Activated CD8-positive, alpha-beta T cell treated with anti-CD3 and anti-CD28 coated beads, Interleukin-2, amount 10 ng/mL, durations not matched to agents 7 days and 5 days (primary cell): ENCODE measurements at regions not wholly inside any gene's neighbourhood (a gene's known extent, or its start where the extent isn't known, plus 50 kb on each side); places are given as distances from the start of the nearest gene placed in this dataset.

ENCODE experiments used
- ATAC-seq: fragments of 150-1000 bp; cut with Tn5 transposase; one replicate; pipeline ENCODE4 v1.10.0; 2021; ENCODE audit warnings: moderate library complexity
- CTCF ChIA-PET: fragments of 350-600 bp; sonication (Branson Sonifier 250); formaldehyde crosslinking; loops from one replicate; lab custom pipeline; 2021; ENCODE audit warnings: antibody characterized with exemption; lab: Charles Lee
- POLR2A ChIA-PET: fragments of 350-600 bp; sonication (Branson Sonifier 250); formaldehyde crosslinking; loops from one replicate; lab custom pipeline; 2021; ENCODE audit warnings: antibody characterized with exemption; lab: Charles Lee
- DNase-seq: peaks from one replicate; pipeline ENCODE4 v3.0.0-alpha.2; 2020
- H3K27ac Mint-ChIP-seq: one replicate; pipeline ENCODE4 v1.8.0; 2021; ENCODE audit warnings: mild to moderate bottlenecking, mixed read lengths
- H3K27me3 Mint-ChIP-seq: one replicate; pipeline ENCODE4 v1.8.0; 2021; ENCODE audit warnings: low read depth, mixed read lengths
- H3K36me3 Mint-ChIP-seq: one replicate; pipeline ENCODE4 v1.8.0; 2021; ENCODE audit warnings: low read depth, mixed read lengths
- H3K4me1 Mint-ChIP-seq: one replicate; pipeline ENCODE4 v1.8.0; 2021; ENCODE audit warnings: low read depth, mixed read lengths
- H3K4me3 Mint-ChIP-seq: one replicate; pipeline ENCODE4 v1.8.0; 2021; ENCODE audit warnings: mild to moderate bottlenecking, mixed read lengths
- H3K9me3 Mint-ChIP-seq: one replicate; pipeline ENCODE4 v1.8.0; 2022; ENCODE audit warnings: mixed read lengths; ENCODE audit not compliant: insufficient read depth

DNA sequence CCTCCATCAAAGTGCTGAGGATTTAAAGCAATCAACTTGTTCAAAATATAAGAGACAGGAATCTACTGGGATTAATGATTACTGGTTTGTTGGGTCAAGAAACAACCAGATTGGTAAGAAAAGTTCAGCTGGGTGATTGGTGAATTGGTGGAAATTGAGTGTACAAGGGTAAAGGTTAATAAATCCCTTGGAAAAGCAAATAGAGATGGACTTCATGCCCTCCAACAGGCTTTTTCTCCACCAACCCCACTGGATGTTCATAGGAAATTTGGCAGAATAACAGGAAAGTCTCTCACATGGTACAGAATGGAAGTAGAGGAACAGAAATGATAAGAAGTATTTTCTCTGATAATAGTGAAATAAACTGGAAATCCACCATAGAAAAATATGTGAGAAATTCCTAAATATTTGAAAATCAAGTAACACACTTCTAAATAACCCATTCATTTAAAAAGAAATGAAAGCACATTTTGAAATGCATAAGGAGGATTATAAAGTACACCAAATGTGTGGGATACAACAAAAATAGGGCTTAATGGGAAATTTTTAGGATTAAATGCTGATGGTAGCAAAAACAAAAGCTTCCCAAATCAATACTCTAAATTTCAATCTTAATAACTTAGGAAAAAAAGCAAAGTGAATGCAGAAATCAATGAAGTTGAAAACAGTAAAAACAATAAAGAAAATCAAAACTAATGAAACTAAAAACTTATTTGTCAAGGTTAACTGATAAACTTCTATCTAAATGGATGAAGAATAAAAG, 426.2 kb downstream of the HTR1A start:
- Mint-ChIP-seq H3K27ac (no peak overlapping the region), H3K27me3 (no peaks in the 10 kb centered on the region), H3K36me3 (no peaks in the 10 kb centered on the region), H3K9me3 (peaks cover 7% of the 10 kb centered on the region), H3K4me1 (no peaks in the 10 kb centered on the region), H3K4me3 (no peak overlapping the region)
- ATAC-seq (no peak), DNase-seq (no peak)
- ChIA-PET POLR2A (no interaction called here), CTCF (no interaction called here)

DNA sequence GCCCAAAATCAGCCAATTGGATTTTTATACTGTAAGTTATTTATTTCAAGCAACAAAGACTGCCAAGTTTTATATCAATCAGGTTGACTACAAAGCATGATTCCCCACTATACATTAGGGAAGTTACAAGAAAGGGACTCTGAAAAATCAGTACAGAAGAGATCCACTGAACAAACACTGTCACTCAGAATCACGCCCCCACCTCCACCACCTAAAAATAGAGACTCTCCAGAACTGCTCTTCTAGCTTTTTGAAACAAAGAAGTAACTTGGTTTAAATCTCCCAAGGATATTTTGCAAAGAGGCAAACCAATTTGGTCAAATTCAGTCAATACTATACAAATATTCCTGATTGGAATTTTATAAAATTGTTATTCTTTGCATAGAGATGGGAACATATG, 438.0 kb downstream of the HTR1A start:
- no peaks in the 10 kb centered on the region for H3K36me3 Mint-ChIP-seq
- POLR2A ChIA-PET: no interaction called here

DNA sequence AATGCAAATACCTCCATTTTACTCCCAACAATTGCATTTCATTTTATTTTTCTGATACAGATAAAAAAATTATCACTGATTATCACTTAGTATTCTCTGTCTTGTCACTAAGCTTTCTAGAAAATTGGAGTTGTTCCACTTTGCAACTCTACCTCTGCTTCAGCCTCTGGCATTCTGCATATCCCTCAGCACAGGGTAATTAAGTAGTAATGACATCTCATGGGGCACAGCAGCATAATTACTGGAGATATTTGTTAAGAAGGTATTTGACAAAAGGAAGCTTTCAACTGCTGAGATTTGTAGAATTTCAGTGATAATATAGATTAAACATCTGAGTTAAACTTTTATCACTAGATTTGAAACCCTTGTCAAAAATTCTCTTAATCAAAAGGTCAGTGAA, 446.2 kb downstream of the HTR1A start:
- Mint-ChIP-seq H3K4me3 (no peak overlapping the region), H3K9me3 (no peaks in the 10 kb centered on the region), H3K36me3 (no peaks in the 10 kb centered on the region), H3K27ac (no peak overlapping the region), H3K4me1 (no peaks in the 10 kb centered on the region), H3K27me3 (no peaks in the 10 kb centered on the region)
- ChIA-PET CTCF (no interaction called here), POLR2A (no interaction called here)
- DNase-seq: no peak
- ATAC-seq: no peak

More for the DNA sequence above, 438.0 kb downstream of the HTR1A start:
- no peaks in the 10 kb centered on the region for H3K27me3 Mint-ChIP-seq
- H3K27ac Mint-ChIP-seq: no peak overlapping the region
- H3K4me1 Mint-ChIP-seq: no peaks in the 10 kb centered on the region
- no peak for DNase-seq
- no peak overlapping the region for H3K4me3 Mint-ChIP-seq
- CTCF ChIA-PET: no interaction called here
- ATAC-seq: no peak
- peaks cover 7% of the 10 kb centered on the region for H3K9me3 Mint-ChIP-seq

DNA sequence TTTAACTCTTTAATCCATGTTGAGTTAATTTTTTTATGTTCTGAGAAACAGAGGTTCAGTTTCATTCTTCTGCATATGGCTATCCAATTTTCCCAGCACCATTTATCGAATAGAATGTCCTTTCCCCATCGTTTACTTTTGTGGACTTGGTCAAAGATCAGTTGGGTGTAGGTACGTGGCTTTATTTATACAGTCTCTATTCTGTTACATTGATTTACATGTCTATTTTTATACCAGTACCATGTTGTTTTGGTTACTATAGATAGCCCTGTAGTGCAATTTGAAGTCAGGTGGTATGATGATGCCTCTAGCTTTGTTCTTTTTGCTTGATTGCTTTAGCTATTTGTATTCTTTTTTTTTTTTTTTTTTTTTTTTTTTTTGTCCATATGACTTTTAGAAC, 462.0 kb downstream of the HTR1A start:
- H3K36me3 Mint-ChIP-seq: no peaks in the 10 kb centered on the region
- H3K4me1 Mint-ChIP-seq: no peaks in the 10 kb centered on the region
- no peak overlapping the region for H3K4me3 Mint-ChIP-seq
- POLR2A ChIA-PET: no interaction called here
- no peak overlapping the region for H3K27ac Mint-ChIP-seq
- DNase-seq (no peak), ATAC-seq (no peak)
- peaks cover 14% of the 10 kb centered on the region for H3K9me3 Mint-ChIP-seq
- CTCF ChIA-PET: interaction anchor here (0.6 kb wide), 1 partner anchor 1282 kb away, joined by 3 read pairs; no protein-coding TSS in a partner anchor
- H3K27me3 Mint-ChIP-seq: no peaks in the 10 kb centered on the region

DNA sequence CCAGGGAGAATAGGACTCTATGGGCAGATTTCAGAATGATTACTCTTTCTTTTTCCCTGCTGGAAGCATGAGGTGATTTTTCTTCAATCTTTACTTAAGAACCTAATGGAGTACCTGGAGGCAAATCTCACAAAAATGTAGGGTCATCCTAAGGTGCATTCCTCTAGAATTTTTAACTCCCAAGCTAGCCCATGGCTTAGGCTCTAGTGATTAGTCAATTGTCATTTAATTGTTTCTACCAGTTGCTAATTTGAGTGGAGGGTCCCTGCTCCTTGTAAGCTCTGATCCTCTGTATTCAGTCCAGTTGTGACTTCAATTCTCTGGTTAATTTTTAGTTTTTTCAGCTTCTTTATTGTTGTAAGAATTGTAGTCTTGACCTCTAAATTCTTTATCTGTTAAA, 467.0 kb downstream of the HTR1A start:
- no peaks in the 10 kb centered on the region for H3K27me3 Mint-ChIP-seq
- POLR2A ChIA-PET: no interaction called here

DNA sequence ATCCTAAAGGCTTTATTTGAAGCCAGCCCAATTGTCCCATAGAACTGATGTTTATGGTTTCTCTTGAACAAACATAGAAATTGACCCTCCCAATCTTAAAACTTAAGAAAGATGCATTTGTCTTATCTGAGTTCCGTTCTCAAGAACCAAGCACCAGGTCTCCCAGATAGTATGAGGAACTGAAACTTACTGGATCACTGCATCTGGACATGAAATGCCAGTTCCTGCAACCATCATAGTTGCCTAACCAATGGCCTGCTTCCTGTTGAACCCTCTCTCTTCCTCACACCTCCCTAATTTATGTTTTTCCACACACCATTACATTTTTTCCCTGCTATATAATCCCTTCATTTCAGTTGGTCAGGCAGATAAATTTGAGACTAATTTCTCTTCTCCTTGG, 478.9 kb downstream of the HTR1A start:
- H3K27me3 Mint-ChIP-seq: no peaks in the 10 kb centered on the region
- no peak overlapping the region for H3K27ac Mint-ChIP-seq
- POLR2A ChIA-PET: no interaction called here
- H3K4me3 Mint-ChIP-seq: no peak overlapping the region
- H3K36me3 Mint-ChIP-seq: no peaks in the 10 kb centered on the region
- no peak for DNase-seq
- H3K9me3 Mint-ChIP-seq: peaks cover 11% of the 10 kb centered on the region
- no peaks in the 10 kb centered on the region for H3K4me1 Mint-ChIP-seq
- CTCF ChIA-PET: no interaction called here
- ATAC-seq: no peak

More for the DNA sequence above, 467.0 kb downstream of the HTR1A start:
- no peak for ATAC-seq
- no peak overlapping the region for H3K4me3 Mint-ChIP-seq
- H3K36me3 Mint-ChIP-seq: no peaks in the 10 kb centered on the region
- peaks cover 6% of the 10 kb centered on the region for H3K9me3 Mint-ChIP-seq
- H3K4me1 Mint-ChIP-seq: no peaks in the 10 kb centered on the region
- H3K27ac Mint-ChIP-seq: no peak overlapping the region
- CTCF ChIA-PET: no interaction called here
- no peak for DNase-seq

DNA sequence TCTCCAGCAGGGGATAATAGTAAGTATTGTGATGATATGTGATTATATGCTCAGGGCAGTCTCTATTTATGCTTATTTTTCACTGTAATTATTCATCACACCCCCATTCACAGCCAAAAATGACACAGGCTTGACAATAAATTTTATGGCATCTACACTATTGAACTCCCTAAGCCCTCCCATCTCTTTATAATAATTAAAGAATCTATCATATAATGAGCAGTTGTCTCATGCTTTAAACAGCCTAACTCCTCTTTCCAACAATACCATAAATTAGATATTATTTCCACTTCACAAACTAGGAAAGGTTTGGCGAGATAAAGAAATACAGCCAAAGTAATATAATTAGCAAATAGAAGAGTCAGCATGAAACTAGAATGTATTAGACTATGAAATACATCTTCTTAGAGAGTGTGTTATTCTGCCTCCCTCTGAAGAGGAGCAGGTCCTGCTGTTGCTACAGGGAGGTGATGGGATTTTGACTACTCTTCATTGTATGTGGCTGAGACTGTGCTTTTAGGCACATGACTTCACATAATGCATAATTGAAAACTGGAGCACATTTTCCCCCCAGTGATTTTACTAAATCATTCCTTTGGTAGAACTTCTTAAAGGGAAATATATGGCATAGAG, 488.8 kb downstream of the HTR1A start:
- H3K4me1 Mint-ChIP-seq: no peaks in the 10 kb centered on the region
- CTCF ChIA-PET: no interaction called here
- H3K27me3 Mint-ChIP-seq: no peaks in the 10 kb centered on the region
- POLR2A ChIA-PET: no interaction called here
- H3K4me3 Mint-ChIP-seq: no peak overlapping the region
- ATAC-seq (no peak), DNase-seq (no peak)
- H3K36me3 Mint-ChIP-seq: no peaks in the 10 kb centered on the region
- no peak overlapping the region for H3K27ac Mint-ChIP-seq
- H3K9me3 Mint-ChIP-seq: peaks cover 6% of the 10 kb centered on the region

DNA sequence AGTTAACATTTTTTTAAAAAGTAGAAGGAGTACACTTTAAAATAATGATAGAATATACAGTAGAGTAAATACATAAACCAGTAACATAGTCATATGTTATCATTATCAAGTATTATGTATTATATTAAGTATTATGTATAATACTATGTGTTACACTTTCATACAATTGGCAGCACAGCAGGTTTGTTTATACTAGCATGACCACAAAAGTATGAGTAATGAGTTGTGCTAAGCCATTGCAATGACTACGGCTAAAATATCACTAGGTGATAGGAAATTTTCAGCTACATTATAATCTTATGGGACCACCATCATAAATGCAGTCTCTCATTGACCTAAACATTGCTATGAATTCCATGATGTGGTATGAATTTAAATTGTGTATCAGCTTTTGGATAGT, 506.0 kb downstream of the HTR1A start:
- no peak for ATAC-seq
- H3K4me3 Mint-ChIP-seq: no peak overlapping the region
- H3K27ac Mint-ChIP-seq: no peak overlapping the region
- H3K9me3 Mint-ChIP-seq: peaks cover 6% of the 10 kb centered on the region
- ChIA-PET POLR2A (no interaction called here), CTCF (no interaction called here)
- no peaks in the 10 kb centered on the region for H3K27me3 Mint-ChIP-seq
- H3K4me1 Mint-ChIP-seq: no peaks in the 10 kb centered on the region
- H3K36me3 Mint-ChIP-seq: no peaks in the 10 kb centered on the region
- no peak for DNase-seq

DNA sequence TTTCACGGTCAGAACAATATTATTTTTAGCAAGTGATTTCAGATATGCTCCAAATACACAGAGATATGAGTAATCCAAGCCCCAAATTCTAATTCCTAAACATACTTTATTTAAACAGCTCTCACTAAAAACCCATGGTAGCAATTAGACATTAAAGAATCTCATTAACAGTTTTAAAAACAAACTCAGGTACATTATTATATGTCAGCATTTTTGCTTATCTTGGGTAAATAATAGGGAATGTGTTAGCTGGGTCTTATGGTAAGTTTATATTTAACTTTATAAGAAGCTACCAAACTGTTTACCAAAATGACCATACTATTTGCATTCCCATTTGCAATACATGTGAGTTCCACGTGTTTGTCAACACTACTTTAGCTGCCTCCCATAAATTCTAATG, 511.1 kb downstream of the HTR1A start:
- Mint-ChIP-seq H3K4me1 (no peaks in the 10 kb centered on the region), H3K4me3 (no peak overlapping the region), H3K9me3 (peaks cover 6% of the 10 kb centered on the region), H3K27ac (no peak overlapping the region), H3K27me3 (no peaks in the 10 kb centered on the region), H3K36me3 (no peaks in the 10 kb centered on the region)
- DNase-seq: no peak
- no peak for ATAC-seq
- ChIA-PET CTCF (no interaction called here), POLR2A (no interaction called here)

DNA sequence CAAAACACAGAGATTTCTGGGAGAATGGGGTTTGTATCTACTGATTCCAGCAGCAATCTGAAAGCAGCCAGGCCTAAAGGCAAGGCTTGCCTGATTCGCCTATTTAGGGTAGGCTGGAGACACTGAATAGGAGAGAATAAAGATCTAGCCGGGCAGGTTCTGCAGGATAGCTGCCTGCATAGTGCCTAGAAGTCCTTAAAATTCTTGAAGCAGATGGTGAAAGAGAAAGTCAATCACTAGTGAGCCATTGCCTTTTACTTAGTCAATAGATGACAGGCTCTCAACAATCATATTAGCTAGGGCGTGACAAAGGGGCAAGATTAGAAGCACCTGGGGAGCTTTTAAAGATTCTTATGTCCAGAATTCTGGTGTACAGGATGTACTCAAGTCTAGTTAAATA, 522.7 kb downstream of the HTR1A start:
- Mint-ChIP-seq H3K4me1 (no peaks in the 10 kb centered on the region), H3K4me3 (no peak overlapping the region), H3K9me3 (peaks cover 12% of the 10 kb centered on the region), H3K36me3 (no peaks in the 10 kb centered on the region), H3K27ac (no peak overlapping the region), H3K27me3 (no peaks in the 10 kb centered on the region)
- DNase-seq (no peak), ATAC-seq (no peak)
- ChIA-PET CTCF (no interaction called here), POLR2A (no interaction called here)

DNA sequence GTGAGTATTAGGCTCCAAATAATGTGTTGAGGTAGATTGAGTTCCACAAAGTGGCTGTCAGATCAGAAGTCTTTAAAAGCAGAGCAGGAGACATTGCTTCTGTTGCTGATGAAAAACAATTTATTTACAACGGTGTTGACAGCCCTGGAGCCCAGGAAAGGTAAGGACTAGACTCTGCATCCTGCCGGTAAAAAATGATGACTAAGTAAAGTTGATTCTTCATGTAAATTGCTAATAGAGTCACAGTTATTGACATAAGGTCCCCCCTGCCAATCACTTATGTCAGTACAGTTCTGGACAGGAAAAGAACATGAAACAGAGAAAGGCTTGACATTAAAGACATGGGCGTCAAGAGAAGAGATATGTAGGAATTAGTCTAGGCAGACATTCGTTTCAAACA, 552.5 kb downstream of the HTR1A start:
- ATAC-seq: no peak
- no peaks in the 10 kb centered on the region for H3K9me3 Mint-ChIP-seq
- H3K4me3 Mint-ChIP-seq: no peak overlapping the region
- no peak overlapping the region for H3K27ac Mint-ChIP-seq
- CTCF ChIA-PET: no interaction called here
- DNase-seq: no peak
- no peaks in the 10 kb centered on the region for H3K4me1 Mint-ChIP-seq
- POLR2A ChIA-PET: no interaction called here
- H3K27me3 Mint-ChIP-seq: no peaks in the 10 kb centered on the region
- H3K36me3 Mint-ChIP-seq: no peaks in the 10 kb centered on the region

DNA sequence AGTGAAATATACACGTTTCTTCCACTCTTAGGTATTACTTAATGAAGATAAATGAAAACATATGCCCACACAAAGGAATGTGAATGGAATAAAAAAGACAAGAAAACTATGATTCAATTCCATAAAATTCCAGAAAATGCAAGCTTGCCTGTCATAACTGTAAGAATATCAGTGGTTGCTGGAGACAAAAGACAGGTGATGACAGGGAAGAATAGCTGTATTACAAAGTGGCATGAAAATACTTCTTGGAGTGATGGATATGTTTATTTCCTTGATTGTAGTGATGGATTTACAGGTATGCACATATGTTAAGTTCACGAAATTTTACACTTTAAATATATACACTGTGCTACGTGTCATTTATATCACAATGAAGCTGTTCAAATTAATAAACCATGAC, 553.3 kb downstream of the HTR1A start:
- no peaks in the 10 kb centered on the region for H3K9me3 Mint-ChIP-seq

More for the DNA sequence above, 553.3 kb downstream of the HTR1A start:
- CTCF ChIA-PET: no interaction called here
- Mint-ChIP-seq H3K27ac (no peak overlapping the region), H3K4me3 (no peak overlapping the region), H3K4me1 (no peaks in the 10 kb centered on the region), H3K27me3 (no peaks in the 10 kb centered on the region), H3K36me3 (no peaks in the 10 kb centered on the region)
- no peak for DNase-seq
- ATAC-seq: no peak
- POLR2A ChIA-PET: no interaction called here
